Type B pancreatic cell (in vitro differentiated cells): ENCODE measurements at regions not wholly inside any gene's neighbourhood (a gene's known extent, or its start where the extent isn't known, plus 50 kb on each side); places are given as distances from the start of the nearest gene placed in this dataset.

Experiments used
- DNase-seq: peaks from one replicate; pipeline ENCODE4 v3.0.0; 2021; ENCODE audit warnings: mixed read lengths; ENCODE audit not compliant: unreplicated experiment; ENCODE audit errors: extremely low spot score
- H3K27ac Mint-ChIP-seq: 2 replicates; pipeline ENCODE4 v1.8.0; 2021; ENCODE audit warnings: mild to moderate bottlenecking, mixed read lengths
- H3K27me3 Mint-ChIP-seq: 2 replicates; pipeline ENCODE4 v1.8.0; 2021; ENCODE audit warnings: mixed read lengths
- H3K36me3 Mint-ChIP-seq: 2 replicates; pipeline ENCODE4 v1.8.0; 2021; ENCODE audit warnings: mixed read lengths
- H3K4me1 Mint-ChIP-seq: one replicate; pipeline ENCODE4 v1.8.0; 2021; ENCODE audit warnings: mixed read lengths; ENCODE audit not compliant: unreplicated experiment
- H3K4me3 Mint-ChIP-seq: 2 replicates; pipeline ENCODE4 v1.8.0; 2021; ENCODE audit warnings: mild to moderate bottlenecking, mixed read lengths
- H3K9me3 Mint-ChIP-seq: 2 replicates; pipeline ENCODE4 v1.8.0; 2021; ENCODE audit warnings: mixed read lengths
- CTCF ChIP-seq: fragments of 200-600 bp; sonication (generic); conservative IDR thresholded peaks from 2 replicates; pipeline ENCODE4 v1.5.0; 2021; ENCODE audit warnings: antibody characterized with exemption, mild to moderate bottlenecking

GRCh38 chr5:106167766-106168165 lies 1503.0 kb downstream of the EFNA5 start:
- H3K4me3 Mint-ChIP-seq: no peak overlapping the region
- H3K9me3 Mint-ChIP-seq: peaks cover 1% of the 10 kb centered on the region
- no peak overlapping the region for H3K27ac Mint-ChIP-seq
- no peaks in the 10 kb centered on the region for H3K36me3 Mint-ChIP-seq
- DNase-seq: no peak
- no peak for TF ChIP-seq CTCF
- H3K4me1 Mint-ChIP-seq: no peaks in the 10 kb centered on the region
- H3K27me3 Mint-ChIP-seq: no peaks in the 10 kb centered on the region

GRCh38 chr5:106163233-106163632 lies 1507.5 kb downstream of the EFNA5 start:
- Mint-ChIP-seq H3K27ac (no peak overlapping the region), H3K27me3 (no peaks in the 10 kb centered on the region)

GRCh38 chr5:106159616-106160015 lies 1511.1 kb downstream of the EFNA5 start:
- DNase-seq: no peak
- Mint-ChIP-seq H3K36me3 (no peaks in the 10 kb centered on the region), H3K27me3 (no peaks in the 10 kb centered on the region), H3K4me3 (no peak overlapping the region), H3K9me3 (no peaks in the 10 kb centered on the region), H3K27ac (no peak overlapping the region), H3K4me1 (peaks cover 5% of the 10 kb centered on the region)
- TF ChIP-seq CTCF: no peak

More at GRCh38 chr5:106163233-106163632, 1507.5 kb downstream of the EFNA5 start:
- no peak for TF ChIP-seq CTCF
- Mint-ChIP-seq H3K4me1 (peaks cover 5% of the 10 kb centered on the region), H3K9me3 (no peaks in the 10 kb centered on the region), H3K36me3 (no peaks in the 10 kb centered on the region), H3K4me3 (no peak overlapping the region)
- no peak for DNase-seq

- H3K36me3 Mint-ChIP-seq: no peaks in the 10 kb centered on the region
- H3K9me3 Mint-ChIP-seq: no peaks in the 10 kb centered on the region
- peak overlapping the region; percentile 61 for H3K4me3 Mint-ChIP-seq
- no peak overlapping the region for H3K27ac Mint-ChIP-seq
- no peak for TF ChIP-seq CTCF
- no peak for DNase-seq
- H3K4me1 Mint-ChIP-seq: no peaks in the 10 kb centered on the region
- H3K27me3 Mint-ChIP-seq: no peaks in the 10 kb centered on the region
These were observed 1516.4 kb downstream of the EFNA5 start for GRCh38 chr5:106154280-106154716.

- no peak for TF ChIP-seq CTCF
- no peak overlapping the region for H3K4me3 Mint-ChIP-seq
- H3K4me1 Mint-ChIP-seq: no peaks in the 10 kb centered on the region
- no peak overlapping the region for H3K27ac Mint-ChIP-seq
- no peaks in the 10 kb centered on the region for H3K9me3 Mint-ChIP-seq
- H3K27me3 Mint-ChIP-seq: no peaks in the 10 kb centered on the region
- no peaks in the 10 kb centered on the region for H3K36me3 Mint-ChIP-seq
- no peak for DNase-seq
These were observed 1518.2 kb downstream of the EFNA5 start for GRCh38 chr5:106152569-106152968.

GRCh38 chr5:106142116-106142515 lies 1528.6 kb downstream of the EFNA5 start:
- Mint-ChIP-seq H3K4me1 (peaks cover 12% of the 10 kb centered on the region), H3K27me3 (no peaks in the 10 kb centered on the region), H3K4me3 (no peak overlapping the region), H3K36me3 (no peaks in the 10 kb centered on the region), H3K9me3 (no peaks in the 10 kb centered on the region), H3K27ac (no peak overlapping the region)
- no peak for DNase-seq
- no peak for TF ChIP-seq CTCF
